Osteocyte (in vitro differentiated cells): ENCODE measurements at regions not wholly inside any gene's neighbourhood (a gene's known extent, or its start where the extent isn't known, plus 50 kb on each side); places are given as distances from the start of the nearest gene placed in this dataset.

Experiments used
- DNase-seq: peaks from one replicate; pipeline ENCODE4 v3.0.0; 2021; ENCODE audit warnings: mixed read lengths; ENCODE audit not compliant: unreplicated experiment; ENCODE audit errors: extremely low spot score
- H3K27ac Mint-ChIP-seq: one replicate; pipeline ENCODE4 v1.8.0; 2021; ENCODE audit warnings: mild to moderate bottlenecking, mixed read lengths; ENCODE audit not compliant: unreplicated experiment
- H3K27me3 Mint-ChIP-seq: one replicate; pipeline ENCODE4 v1.8.0; 2021; ENCODE audit warnings: mixed read lengths; ENCODE audit not compliant: unreplicated experiment
- H3K36me3 Mint-ChIP-seq: one replicate; pipeline ENCODE4 v1.8.0; 2021; ENCODE audit warnings: mixed read lengths; ENCODE audit not compliant: unreplicated experiment
- H3K4me1 Mint-ChIP-seq: one replicate; pipeline ENCODE4 v1.8.0; 2021; ENCODE audit warnings: mixed read lengths; ENCODE audit not compliant: unreplicated experiment
- H3K4me3 Mint-ChIP-seq: one replicate; pipeline ENCODE4 v1.8.0; 2021; ENCODE audit warnings: mild to moderate bottlenecking, moderate library complexity, mixed read lengths; ENCODE audit not compliant: unreplicated experiment
- H3K9me3 Mint-ChIP-seq: one replicate; pipeline ENCODE4 v1.8.0; 2021; ENCODE audit warnings: mixed read lengths; ENCODE audit not compliant: unreplicated experiment
- TF ChIP-seq, protein P1 (sequence below): fragments of 200-600 bp; sonication (generic); IDR thresholded peaks from 2 replicates; pipeline ENCODE4 v1.5.0; 2021; ENCODE audit warnings: antibody characterized with exemption, mild to moderate bottlenecking, moderate library complexity

DNA sequence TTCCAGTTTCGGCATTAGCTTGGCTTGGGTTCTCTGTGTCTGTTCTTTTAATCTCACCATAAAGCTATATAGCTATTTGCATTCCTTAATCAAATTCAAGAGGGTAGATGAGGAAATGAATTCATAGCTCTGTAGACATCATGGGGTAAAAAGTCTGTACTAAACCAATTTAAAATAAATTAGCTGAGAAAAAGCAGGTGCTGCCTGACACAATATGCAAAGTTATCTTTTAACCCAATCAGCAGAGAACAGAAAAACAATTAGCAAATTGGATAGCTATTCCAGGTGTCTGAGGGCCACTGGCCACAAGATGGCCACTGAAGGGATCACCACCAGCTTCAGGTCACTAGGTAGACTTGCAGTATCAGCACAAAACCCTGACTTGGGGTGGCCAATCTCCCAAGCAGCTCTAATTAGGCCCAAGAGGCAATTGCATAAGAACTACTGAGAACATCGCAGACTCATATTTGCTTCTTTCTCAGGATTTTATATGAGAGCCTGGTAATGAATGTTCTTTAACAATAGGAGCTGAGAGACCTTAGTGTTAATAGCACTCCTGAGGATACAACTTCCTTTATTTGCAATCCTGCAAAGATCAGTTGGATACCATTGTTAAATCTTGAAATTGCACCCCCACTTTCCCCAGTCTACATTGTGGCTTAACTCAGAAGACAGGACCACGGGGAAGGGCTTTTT lies 494.3 kb downstream of the PDCD6IP start:
- Mint-ChIP-seq H3K4me3 (no peak overlapping the region), H3K9me3 (no peaks in the 10 kb centered on the region), H3K4me1 (peaks cover 18% of the 10 kb centered on the region), H3K27ac (no peak overlapping the region), H3K27me3 (no peaks in the 10 kb centered on the region), H3K36me3 (peaks cover 36% of the 10 kb centered on the region)
- TF ChIP-seq, protein P1, sequence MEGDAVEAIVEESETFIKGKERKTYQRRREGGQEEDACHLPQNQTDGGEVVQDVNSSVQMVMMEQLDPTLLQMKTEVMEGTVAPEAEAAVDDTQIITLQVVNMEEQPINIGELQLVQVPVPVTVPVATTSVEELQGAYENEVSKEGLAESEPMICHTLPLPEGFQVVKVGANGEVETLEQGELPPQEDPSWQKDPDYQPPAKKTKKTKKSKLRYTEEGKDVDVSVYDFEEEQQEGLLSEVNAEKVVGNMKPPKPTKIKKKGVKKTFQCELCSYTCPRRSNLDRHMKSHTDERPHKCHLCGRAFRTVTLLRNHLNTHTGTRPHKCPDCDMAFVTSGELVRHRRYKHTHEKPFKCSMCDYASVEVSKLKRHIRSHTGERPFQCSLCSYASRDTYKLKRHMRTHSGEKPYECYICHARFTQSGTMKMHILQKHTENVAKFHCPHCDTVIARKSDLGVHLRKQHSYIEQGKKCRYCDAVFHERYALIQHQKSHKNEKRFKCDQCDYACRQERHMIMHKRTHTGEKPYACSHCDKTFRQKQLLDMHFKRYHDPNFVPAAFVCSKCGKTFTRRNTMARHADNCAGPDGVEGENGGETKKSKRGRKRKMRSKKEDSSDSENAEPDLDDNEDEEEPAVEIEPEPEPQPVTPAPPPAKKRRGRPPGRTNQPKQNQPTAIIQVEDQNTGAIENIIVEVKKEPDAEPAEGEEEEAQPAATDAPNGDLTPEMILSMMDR = no peak
- DNase-seq = no peak

DNA sequence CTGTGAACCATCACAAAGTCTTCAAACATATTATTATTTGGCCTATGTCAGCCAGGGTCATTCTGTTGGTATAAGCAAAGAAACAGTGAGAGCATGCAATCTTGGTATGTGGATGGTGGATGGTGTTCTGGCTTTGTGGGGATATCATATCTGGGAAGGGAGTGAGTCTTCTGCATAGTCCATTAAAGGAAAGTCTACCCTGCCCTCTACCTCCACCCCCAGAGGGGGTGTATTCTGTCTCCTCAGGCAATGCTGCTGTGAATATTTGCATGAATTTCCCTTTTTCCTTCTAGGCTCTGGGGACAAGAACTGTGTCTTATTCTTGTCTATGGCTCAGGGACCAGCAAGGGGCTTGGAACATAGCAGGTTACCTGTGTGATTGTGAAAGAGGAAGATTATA lies 495.8 kb downstream of the PDCD6IP start:
- H3K27me3 Mint-ChIP-seq = no peaks in the 10 kb centered on the region
- peaks cover 20% of the 10 kb centered on the region for H3K4me1 Mint-ChIP-seq
- TF ChIP-seq, protein P1 = no peak
- H3K4me3 Mint-ChIP-seq = no peak overlapping the region
- H3K27ac Mint-ChIP-seq = no peak overlapping the region
- DNase-seq = no peak
- peaks cover 36% of the 10 kb centered on the region for H3K36me3 Mint-ChIP-seq
- no peaks in the 10 kb centered on the region for H3K9me3 Mint-ChIP-seq

DNA sequence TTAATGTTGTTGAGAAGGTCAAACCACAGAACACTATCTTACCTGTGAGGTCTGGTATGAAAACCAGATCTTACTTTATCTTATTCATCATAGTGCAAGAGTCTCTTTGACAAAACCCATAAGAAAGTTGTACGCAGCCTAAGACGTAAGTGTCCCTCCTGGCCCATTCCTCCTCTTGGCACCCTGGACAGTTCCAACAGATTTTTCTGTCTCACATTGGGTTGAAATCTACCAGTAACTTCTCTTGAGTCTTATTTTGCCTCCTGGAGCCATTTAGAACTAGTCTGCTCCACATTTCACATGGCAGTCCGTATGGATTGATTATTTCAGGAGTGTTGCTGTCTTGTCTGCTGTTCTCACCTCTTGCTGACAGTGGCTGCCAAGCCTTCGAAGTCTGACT lies 498.4 kb downstream of the PDCD6IP start:
- Mint-ChIP-seq H3K27me3 (no peaks in the 10 kb centered on the region), H3K9me3 (no peaks in the 10 kb centered on the region), H3K36me3 (peaks cover 46% of the 10 kb centered on the region), H3K4me3 (no peak overlapping the region), H3K4me1 (peaks cover 31% of the 10 kb centered on the region), H3K27ac (no peak overlapping the region)
- TF ChIP-seq, protein P1 = no peak
- no peak for DNase-seq

DNA sequence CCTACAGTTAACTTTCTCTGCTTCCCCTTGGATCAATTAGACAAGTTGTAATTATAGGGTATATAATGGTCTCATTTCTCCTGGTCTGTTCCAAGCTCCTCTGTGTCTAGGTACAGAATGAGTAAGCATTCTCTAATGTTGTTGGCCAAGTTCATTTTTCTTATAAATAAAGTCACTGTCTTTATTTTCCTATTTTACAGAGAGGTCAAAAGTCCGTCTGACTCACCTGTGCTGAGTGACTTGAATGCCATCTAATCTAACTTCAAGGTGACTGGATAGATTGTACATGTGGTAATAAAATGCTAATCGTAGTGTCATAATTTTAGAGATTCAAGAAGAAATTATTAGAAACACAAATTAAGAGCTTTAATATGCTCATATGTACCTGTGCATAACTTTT lies 500.2 kb downstream of the PDCD6IP start:
- peaks cover 48% of the 10 kb centered on the region for H3K36me3 Mint-ChIP-seq

DNA sequence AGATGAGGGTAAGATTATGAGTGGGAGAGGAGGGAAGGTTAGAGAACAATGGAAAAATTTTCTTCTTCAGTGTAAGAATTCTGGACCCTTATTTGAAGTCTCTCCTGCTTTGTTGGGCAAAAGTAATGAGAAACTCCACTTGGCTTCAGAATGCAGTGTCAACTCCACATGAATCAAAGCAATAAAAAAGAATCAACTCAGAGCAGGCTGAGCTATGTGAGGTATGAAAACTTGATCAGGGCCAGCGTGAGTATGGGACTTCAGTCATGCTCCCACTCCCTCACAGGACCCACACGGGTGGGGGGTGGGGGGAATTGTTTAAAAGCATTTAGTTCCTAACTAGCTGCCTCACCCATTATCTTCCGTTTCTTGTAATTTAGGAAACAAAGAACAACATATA lies 502.2 kb downstream of the PDCD6IP start:
- no peaks in the 10 kb centered on the region for H3K27me3 Mint-ChIP-seq

More for the DNA sequence above, 500.2 kb downstream of the PDCD6IP start:
- Mint-ChIP-seq H3K4me3 (no peak overlapping the region), H3K4me1 (peaks cover 39% of the 10 kb centered on the region), H3K9me3 (peaks cover 4% of the 10 kb centered on the region), H3K27ac (no peak overlapping the region), H3K27me3 (no peaks in the 10 kb centered on the region)
- DNase-seq = no peak
- TF ChIP-seq, protein P1 = no peak

More for the DNA sequence above, 502.2 kb downstream of the PDCD6IP start:
- no peak overlapping the region for H3K4me3 Mint-ChIP-seq
- no peak for DNase-seq
- peaks cover 28% of the 10 kb centered on the region for H3K4me1 Mint-ChIP-seq
- H3K36me3 Mint-ChIP-seq = peaks cover 62% of the 10 kb centered on the region
- TF ChIP-seq, protein P1 = no peak
- H3K27ac Mint-ChIP-seq = no peak overlapping the region
- peaks cover 6% of the 10 kb centered on the region for H3K9me3 Mint-ChIP-seq
